ENCODE measurements at regions not wholly inside any gene's neighbourhood (a gene's known extent, or its start where the extent isn't known, plus 50 kb on each side); places are given as distances from the start of the nearest gene placed in this dataset.
"Not testable (repeated sequence)": the region's sequence is repeated elsewhere in the genome, so short reads cannot be mapped to it uniquely, and the experiment has no call there.

- no peaks in the 10 kb centered on the region for H3K27me3 ChIP-seq
- no peaks in the 10 kb centered on the region for H3K4me1 ChIP-seq
- H3K4me3 ChIP-seq, result no peak overlapping the region
- TF ChIP-seq POLR2A (IDR thresholded peaks at IDR 0.05) (no peak), CTCF (IDR thresholded peaks at IDR 0.05 in 4 of 5, conservative IDR thresholded peaks at IDR 0.05 in 1 of 5) (no peak)
- ATAC-seq (no peak), DNase-seq (no peak)
- intact Hi-C loops (cut with DNase I; ENCODE audit: low total_unique reads), result no loop called here
- no peaks in the 10 kb centered on the region for H3K9me3 ChIP-seq
- in situ Hi-C loops (cut with MboI; ENCODE audit: low sequenced_read_pairs in 4 of 4), result no loop called here
- H3K27ac ChIP-seq, result no peak overlapping the region
- H3K36me3 ChIP-seq, result no peaks in the 10 kb centered on the region
These were observed 190.9 kb upstream of the CFAP20DC start for GRCh38 chr3:59240666-59241255.

DNA sequence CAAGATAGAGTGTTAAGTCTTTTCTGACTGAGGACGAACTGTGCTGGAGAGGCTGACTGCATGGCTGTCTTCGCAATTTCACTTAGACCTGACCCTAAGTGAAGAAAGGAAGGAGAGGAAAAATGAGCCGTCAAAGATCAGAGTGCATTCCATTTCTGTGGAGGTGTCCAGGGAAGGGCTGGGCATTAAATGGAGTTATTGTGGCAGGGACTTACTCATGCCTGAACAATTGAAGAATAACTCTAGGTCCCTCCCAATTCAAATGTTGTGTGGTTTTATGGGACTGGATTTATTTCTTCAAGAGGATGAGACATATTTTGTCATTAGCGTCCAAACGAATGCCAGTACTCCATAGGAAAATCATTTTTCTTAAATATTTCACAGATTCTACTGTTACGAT, 187.3 kb upstream of the CFAP20DC start:
- Histone ChIP-seq H3K27ac (no peak overlapping the region), H3K27me3 (no peaks in the 10 kb centered on the region), H3K4me1 (no peaks in the 10 kb centered on the region), H3K4me3 (no peak overlapping the region), H3K36me3 (no peaks in the 10 kb centered on the region), H3K9me3 (no peaks in the 10 kb centered on the region)
- no peak for ATAC-seq
- in situ Hi-C loops (cut with MboI; ENCODE audit: low sequenced_read_pairs in 4 of 4) (no loop called here), intact Hi-C loops (cut with DNase I; ENCODE audit: low total_unique reads) (no loop called here)
- no peak for TF ChIP-seq CTCF (IDR thresholded peaks at IDR 0.05 in 4 of 5, conservative IDR thresholded peaks at IDR 0.05 in 1 of 5)
- TF ChIP-seq POLR2A (IDR thresholded peaks at IDR 0.05), result no peak
- no peak for DNase-seq

DNA sequence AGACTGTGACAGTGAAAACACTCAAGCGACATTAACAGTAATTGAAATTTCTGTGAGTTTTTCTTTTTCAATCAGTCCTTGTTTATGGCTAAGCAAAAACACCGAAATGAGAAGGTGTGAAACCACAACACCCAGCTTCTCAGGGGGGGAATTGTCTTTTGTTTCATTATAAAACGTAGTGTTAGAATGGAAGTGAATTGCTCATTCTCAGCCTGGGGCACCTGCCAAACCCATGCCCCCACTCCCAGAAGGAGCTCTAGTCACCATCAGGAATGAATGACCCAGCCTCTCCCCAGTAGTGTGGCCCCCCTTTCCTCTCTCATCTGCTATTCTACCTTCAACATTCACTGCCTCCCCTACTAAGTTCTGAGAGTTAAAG, 185.8 kb upstream of the CFAP20DC start:
- intact Hi-C loops (cut with DNase I; ENCODE audit: low total_unique reads), result no loop called here
- H3K9me3 ChIP-seq, result no peaks in the 10 kb centered on the region
- H3K36me3 ChIP-seq, result no peaks in the 10 kb centered on the region
- H3K27me3 ChIP-seq, result no peaks in the 10 kb centered on the region
- in situ Hi-C loops (cut with MboI; ENCODE audit: low sequenced_read_pairs in 4 of 4), result no loop called here
- TF ChIP-seq POLR2A (IDR thresholded peaks at IDR 0.05), result no peak
- no peak for TF ChIP-seq CTCF (IDR thresholded peaks at IDR 0.05 in 4 of 5, conservative IDR thresholded peaks at IDR 0.05 in 1 of 5)
- DNase-seq (no peak), ATAC-seq (no peak)
- no peak overlapping the region for H3K27ac ChIP-seq
- no peak overlapping the region for H3K4me3 ChIP-seq
- no peaks in the 10 kb centered on the region for H3K4me1 ChIP-seq

GRCh38 chr3:59234884-59235633, 185.2 kb upstream of the CFAP20DC start:
- H3K4me1 ChIP-seq, result no peaks in the 10 kb centered on the region
- no peak overlapping the region for H3K4me3 ChIP-seq
- no peak overlapping the region for H3K27ac ChIP-seq
- no peak for TF ChIP-seq CTCF (IDR thresholded peaks at IDR 0.05 in 4 of 5, conservative IDR thresholded peaks at IDR 0.05 in 1 of 5)
- TF ChIP-seq POLR2A (IDR thresholded peaks at IDR 0.05), result no peak
- ATAC-seq (no peak), DNase-seq (no peak)
- in situ Hi-C loops (cut with MboI; ENCODE audit: low sequenced_read_pairs in 4 of 4) (no loop called here), intact Hi-C loops (cut with DNase I; ENCODE audit: low total_unique reads) (no loop called here)
- H3K9me3 ChIP-seq, result no peaks in the 10 kb centered on the region
- H3K27me3 ChIP-seq, result no peaks in the 10 kb centered on the region
- H3K36me3 ChIP-seq, result no peaks in the 10 kb centered on the region

DNA sequence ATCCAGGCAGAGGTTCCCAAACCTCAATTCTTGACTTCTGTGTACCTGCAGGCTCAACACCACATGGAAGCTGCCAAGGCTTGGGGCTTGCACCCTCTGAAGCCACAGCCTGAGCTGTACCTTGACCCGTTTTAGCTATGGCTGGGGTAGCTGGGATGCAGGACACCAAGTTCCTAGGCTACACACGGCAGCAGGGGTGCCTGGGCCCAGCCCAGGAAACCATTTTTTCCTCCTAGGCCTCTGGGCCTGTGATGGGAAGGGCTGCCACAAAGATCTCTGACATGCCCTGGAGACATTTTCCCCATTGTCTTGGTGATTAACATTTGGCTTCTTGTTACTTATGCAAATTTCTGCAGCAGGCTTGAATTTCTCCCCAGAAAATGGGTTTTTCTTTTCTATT, 180.6 kb upstream of the CFAP20DC start:
- H3K4me3 ChIP-seq; ATAC-seq; H3K36me3 ChIP-seq; DNase-seq; H3K9me3 ChIP-seq; H3K27me3 ChIP-seq; in situ Hi-C loops (cut with MboI; ENCODE audit: low sequenced_read_pairs in 4 of 4); intact Hi-C loops (cut with DNase I; ENCODE audit: low total_unique reads); H3K4me1 ChIP-seq; H3K27ac ChIP-seq: not testable (repeated sequence)

Data from gastrocnemius medialis (tissue), 4 donors.